Suprapubic skin (tissue), 3 donors: ENCODE measurements at regions not wholly inside any gene's neighbourhood (a gene's known extent, or its start where the extent isn't known, plus 50 kb on each side); places are given as distances from the start of the nearest gene placed in this dataset.

Experiments used
- CTCF ChIP-seq, 2 donors: fragments of 200-600 bp in 1 of 2; fragments of 450-650 bp in 1 of 2; sonication (generic) in 1 of 2; IDR thresholded peaks; one replicate each; pipeline ENCODE4 v1.5.1; 2016 to 2019; ENCODE audit warnings: antibody characterized with exemption in 2 of 2, mild to moderate bottlenecking in 1 of 2, moderate library complexity in 1 of 2
- POLR2A ChIP-seq, 2 donors: fragments of 450-650 bp; IDR thresholded peaks; one replicate each; pipeline ENCODE4 v1.6.1; 2017; ENCODE audit warnings: antibody characterized with exemption in 2 of 2, mild to moderate bottlenecking in 2 of 2, moderate library complexity in 2 of 2

- TF ChIP-seq POLR2A (IDR thresholded peaks at IDR 0.05) = no peak
- no peak for TF ChIP-seq CTCF (IDR thresholded peaks at IDR 0.05)
These were observed 210.1 kb downstream of the TBC1D2B start for GRCh38 chr15:77867266-77868047.
